H9 (cell line): ENCODE measurements at regions not wholly inside any gene's neighbourhood (a gene's known extent, or its start where the extent isn't known, plus 50 kb on each side); places are given as distances from the start of the nearest gene placed in this dataset.

Experiments used
- DNase-seq: peaks from one replicate; pipeline ENCODE4 v3.0.0-alpha.2; 2017
- H2AFZ ChIP-seq: one replicate; pipeline ENCODE4 v1.6.1; 2013; ENCODE audit warnings: mild to moderate bottlenecking, low read length, control low read depth, moderate library complexity
- H2AK5ac ChIP-seq: 2 replicates; pipeline ENCODE4 v1.6.1; 2013; ENCODE audit warnings: low read length, control low read depth, mixed read lengths; ENCODE audit not compliant: insufficient read length
- H2BK120ac ChIP-seq: one replicate; pipeline ENCODE4 v1.6.1; 2013; ENCODE audit warnings: low read depth, mild to moderate bottlenecking, low read length, control low read depth, inconsistent platforms; ENCODE audit not compliant: poor library complexity, severe bottlenecking
- H2BK12ac ChIP-seq: 2 replicates; pipeline ENCODE4 v1.6.1; 2013; ENCODE audit warnings: low read length, control low read depth, mixed read lengths, low read depth; ENCODE audit not compliant: insufficient read length
- H2BK15ac ChIP-seq: 2 replicates; pipeline ENCODE4 v1.6.1; 2013; ENCODE audit warnings: low read depth, low read length, control low read depth
- H2BK20ac ChIP-seq: one replicate; pipeline ENCODE4 v1.6.1; 2013; ENCODE audit warnings: low read depth, mild to moderate bottlenecking, low read length, control low read depth, inconsistent platforms; ENCODE audit not compliant: poor library complexity, severe bottlenecking
- H2BK5ac ChIP-seq: 2 replicates; pipeline ENCODE4 v1.6.1; 2013; ENCODE audit warnings: low read length, control low read depth, mixed read lengths; ENCODE audit not compliant: insufficient read length
- H3K14ac ChIP-seq: 2 replicates; pipeline ENCODE4 v1.6.1; 2013; ENCODE audit warnings: low read length, control low read depth; ENCODE audit not compliant: insufficient read depth
- H3K18ac ChIP-seq: 2 replicates; pipeline ENCODE4 v1.6.1; 2013; ENCODE audit warnings: low read depth, mild to moderate bottlenecking, mixed read lengths, low read length, control low read depth; ENCODE audit not compliant: insufficient read length
- H3K23ac ChIP-seq: 2 replicates; pipeline ENCODE4 v1.6.1; 2013; ENCODE audit warnings: low read length, control low read depth, mixed read lengths, low read depth; ENCODE audit not compliant: insufficient read length
- H3K23me2 ChIP-seq: 2 replicates; pipeline ENCODE4 v1.6.1; 2013; ENCODE audit warnings: low read depth, mild to moderate bottlenecking, mixed read lengths, low read length, control low read depth; ENCODE audit not compliant: insufficient read length, poor library complexity, severe bottlenecking
- H3K27ac ChIP-seq: 2 replicates; pipeline ENCODE4 v1.5.1; 2013; ENCODE audit warnings: low read length, control low read depth, mixed read lengths, low read depth; ENCODE audit not compliant: insufficient read length
- H3K27me3 ChIP-seq: 2 replicates; pipeline ENCODE4 v1.6.1; 2013; ENCODE audit warnings: low read length, control low read depth, inconsistent platforms; ENCODE audit not compliant: insufficient read depth
- H3K4ac ChIP-seq: 2 replicates; pipeline ENCODE4 v1.6.1; 2013; ENCODE audit warnings: low read depth, mild to moderate bottlenecking, control low read depth, inconsistent platforms, low read length, moderate library complexity
- H3K4me1 ChIP-seq: 2 replicates; pipeline ENCODE4 v1.6.1; 2013; ENCODE audit warnings: low read length, control low read depth, inconsistent platforms; ENCODE audit not compliant: insufficient read depth
- H3K4me2 ChIP-seq: 2 replicates; pipeline ENCODE4 v1.6.1; 2013; ENCODE audit warnings: low read length, control low read depth, mixed read lengths; ENCODE audit not compliant: insufficient read length, insufficient read depth
- H3K56ac ChIP-seq: 2 replicates; pipeline ENCODE4 v1.6.1; 2013; ENCODE audit warnings: low read depth, mild to moderate bottlenecking, mixed read lengths, low read length, control low read depth; ENCODE audit not compliant: insufficient read length
- H3K79me1 ChIP-seq: 2 replicates; pipeline ENCODE4 v1.6.1; 2013; ENCODE audit warnings: low read depth, mild to moderate bottlenecking, moderate library complexity, low read length, control low read depth, inconsistent platforms; ENCODE audit not compliant: insufficient read depth, poor library complexity, severe bottlenecking
- H3K79me2 ChIP-seq: 2 replicates; pipeline ENCODE4 v1.6.1; 2013; ENCODE audit warnings: low read length, control low read depth, inconsistent platforms; ENCODE audit not compliant: insufficient read depth
- H3K9ac ChIP-seq: 2 replicates; pipeline ENCODE4 v1.6.1; 2013; ENCODE audit warnings: low read length, control low read depth, mixed read lengths; ENCODE audit not compliant: insufficient read length; ENCODE audit errors: extremely low read depth
- H3K9me3 ChIP-seq: one replicate; pipeline ENCODE4 v1.6.1; 2013; ENCODE audit warnings: low read depth, low read length, inconsistent platforms; ENCODE audit not compliant: control insufficient read depth
- H3T11ph ChIP-seq: one replicate; pipeline ENCODE4 v1.6.1; 2013; ENCODE audit warnings: mild to moderate bottlenecking, low read length, control low read depth, inconsistent platforms
- H4K20me1 ChIP-seq: one replicate; pipeline ENCODE4 v1.6.1; 2013; ENCODE audit not compliant: control insufficient read depth, insufficient read length, insufficient read depth
- H4K5ac ChIP-seq: 2 replicates; pipeline ENCODE4 v1.6.1; 2013; ENCODE audit warnings: low read depth, mild to moderate bottlenecking, mixed read lengths, low read length, control low read depth; ENCODE audit not compliant: insufficient read length
- H4K8ac ChIP-seq: replicated peaks from 2 replicates; pipeline ENCODE4 v1.6.1; 2013; ENCODE audit warnings: low read length, control low read depth, mixed read lengths, low read depth; ENCODE audit not compliant: insufficient read length
- H4K91ac ChIP-seq: 2 replicates; pipeline ENCODE4 v1.6.1; 2013; ENCODE audit warnings: low read depth, mild to moderate bottlenecking, moderate library complexity, mixed read lengths, low read length, control low read depth; ENCODE audit not compliant: insufficient read length
- H3K27ac Mint-ChIP-seq, 3 experiments: 2 replicates in 2 of 3; 3 replicates in 1 of 3; pipeline ENCODE4 v1.8.0; 2020 to 2021; ENCODE audit warnings: mixed read lengths in 3 of 3, mild to moderate bottlenecking in 1 of 3, moderate library complexity in 1 of 3
- H3K27me3 Mint-ChIP-seq: 2 replicates; pipeline ENCODE4 v1.8.0; 2021; ENCODE audit warnings: low read depth, mild to moderate bottlenecking, moderate library complexity, mixed read lengths
- H3K36me3 Mint-ChIP-seq, 3 experiments: 2 replicates in 2 of 3; 3 replicates in 1 of 3; pipeline ENCODE4 v1.8.0; 2020 to 2021; ENCODE audit warnings: low read depth in 3 of 3, mixed read lengths in 3 of 3; ENCODE audit not compliant: insufficient read depth in 1 of 3
- H3K4me1 Mint-ChIP-seq, 2 experiments: 2 replicates each; pipeline ENCODE4 v1.8.0; 2020; ENCODE audit warnings: mixed read lengths in 2 of 2
- H3K4me3 Mint-ChIP-seq, 2 experiments: 2 replicates in 1 of 2; 3 replicates in 1 of 2; pipeline ENCODE4 v1.8.0; 2020 to 2021; ENCODE audit warnings: mild to moderate bottlenecking in 2 of 2, mixed read lengths in 2 of 2, moderate library complexity in 1 of 2
- H3K9me3 Mint-ChIP-seq, 2 experiments: 2 replicates in 1 of 2; 3 replicates in 1 of 2; pipeline ENCODE4 v1.8.0; 2020; ENCODE audit warnings: mild to moderate bottlenecking in 2 of 2, mixed read lengths in 2 of 2, moderate library complexity in 1 of 2
- WGBS: extraction: QIAGEN DNeasy Blood & Tissue Kit; methylation state at CpG from one replicate; pipeline ENCODE4 v1.1.7; 2013; ENCODE audit warnings: missing lambda C conversion rate, low lambda C conversion rate, mixed read lengths; ENCODE audit not compliant: insufficient read length; ENCODE audit errors: extremely low coverage; 5-methylcytosine and 5-hydroxymethylcytosine counted together
- TF ChIP-seq, protein P1 (sequence below): fragments of 200-600 bp; sonication (generic); conservative IDR thresholded peaks from 3 replicates; pipeline ENCODE4 v1.8.0; 2021; ENCODE audit warnings: antibody characterized with exemption, mild to moderate bottlenecking

DNA sequence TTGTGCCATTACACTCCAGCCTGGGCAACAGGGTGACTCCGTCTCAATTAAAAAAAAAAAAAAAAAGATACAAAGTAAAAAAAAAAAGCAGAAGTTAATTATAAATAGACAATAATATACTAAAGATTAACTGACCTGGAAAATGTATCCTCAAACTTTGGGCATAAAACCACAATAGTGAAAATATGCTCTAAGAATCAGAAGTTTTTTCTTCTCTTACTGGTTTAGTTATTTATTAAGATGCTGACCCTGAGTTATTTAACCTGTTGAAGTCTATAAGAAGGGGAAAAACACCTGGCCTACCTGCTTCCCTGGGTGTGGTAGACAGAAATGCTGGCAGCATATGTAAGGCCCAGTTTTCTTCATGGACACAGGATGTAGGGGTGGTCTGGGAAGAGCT lies 133.7 kb upstream of the MLIP start:
- no peak overlapping the region for H2AFZ ChIP-seq
- H3K4me1 ChIP-seq = no peaks in the 10 kb centered on the region
- Mint-ChIP-seq H3K27me3 (no peaks in the 10 kb centered on the region), H3K36me3 (no peaks in the 10 kb centered on the region), H3K4me1 (no peaks in the 10 kb centered on the region), H3K9me3 (no peaks in the 10 kb centered on the region), H3K4me3 (no peak overlapping the region), H3K27ac (no peak overlapping the region)
- no peaks in the 10 kb centered on the region for H3K79me2 ChIP-seq
- DNase-seq = no peak
- H2BK12ac ChIP-seq = no peak overlapping the region
- H2AK5ac ChIP-seq = no peak overlapping the region
- no peak overlapping the region for H3K27ac ChIP-seq
- no peaks in the 10 kb centered on the region for H3K9me3 ChIP-seq
- no peak overlapping the region for H3K9ac ChIP-seq
- TF ChIP-seq, protein P1, sequence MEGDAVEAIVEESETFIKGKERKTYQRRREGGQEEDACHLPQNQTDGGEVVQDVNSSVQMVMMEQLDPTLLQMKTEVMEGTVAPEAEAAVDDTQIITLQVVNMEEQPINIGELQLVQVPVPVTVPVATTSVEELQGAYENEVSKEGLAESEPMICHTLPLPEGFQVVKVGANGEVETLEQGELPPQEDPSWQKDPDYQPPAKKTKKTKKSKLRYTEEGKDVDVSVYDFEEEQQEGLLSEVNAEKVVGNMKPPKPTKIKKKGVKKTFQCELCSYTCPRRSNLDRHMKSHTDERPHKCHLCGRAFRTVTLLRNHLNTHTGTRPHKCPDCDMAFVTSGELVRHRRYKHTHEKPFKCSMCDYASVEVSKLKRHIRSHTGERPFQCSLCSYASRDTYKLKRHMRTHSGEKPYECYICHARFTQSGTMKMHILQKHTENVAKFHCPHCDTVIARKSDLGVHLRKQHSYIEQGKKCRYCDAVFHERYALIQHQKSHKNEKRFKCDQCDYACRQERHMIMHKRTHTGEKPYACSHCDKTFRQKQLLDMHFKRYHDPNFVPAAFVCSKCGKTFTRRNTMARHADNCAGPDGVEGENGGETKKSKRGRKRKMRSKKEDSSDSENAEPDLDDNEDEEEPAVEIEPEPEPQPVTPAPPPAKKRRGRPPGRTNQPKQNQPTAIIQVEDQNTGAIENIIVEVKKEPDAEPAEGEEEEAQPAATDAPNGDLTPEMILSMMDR = no peak
- H3K4me2 ChIP-seq = no peak overlapping the region
- no peak overlapping the region for H2BK15ac ChIP-seq
- H3K4ac ChIP-seq = no peak overlapping the region
- H3K18ac ChIP-seq = no peak overlapping the region
- no CpG with 5 or more reads among the region's 1 CpG for WGBS
- H4K5ac ChIP-seq = no peak overlapping the region
- H3K23ac ChIP-seq = no peak overlapping the region
- H4K91ac ChIP-seq = no peak overlapping the region
- no peaks in the 10 kb centered on the region for H4K20me1 ChIP-seq
- no peak overlapping the region for H3K56ac ChIP-seq
- H3T11ph ChIP-seq = no peak overlapping the region
- no peak overlapping the region for H2BK120ac ChIP-seq
- H3K27me3 ChIP-seq = no peaks in the 10 kb centered on the region
- no peaks in the 10 kb centered on the region for H3K79me1 ChIP-seq
- no peak overlapping the region for H4K8ac ChIP-seq
- H2BK20ac ChIP-seq = no peak overlapping the region
- H3K23me2 ChIP-seq = no peaks in the 10 kb centered on the region
- H3K14ac ChIP-seq = no peak overlapping the region
- no peak overlapping the region for H2BK5ac ChIP-seq
